HepG2 (cell line): ENCODE measurements at regions not wholly inside any gene's neighbourhood (a gene's known extent, or its start where the extent isn't known, plus 50 kb on each side); places are given as distances from the start of the nearest gene placed in this dataset.

Experiments used
- EP300 ChIP-seq, 3 experiments: sonication (generic) in 1 of 3; formaldehyde crosslinking in 1 of 3; IDR thresholded peaks; 2 replicates each; pipeline versions ENCODE4 v1.5.1 to v1.6.1; 2011 to 2020; ENCODE audit warnings: low read depth in 2 of 3, low read length in 2 of 3, borderline replicate concordance in 1 of 3, improper control_type of control experiment in 1 of 3, mild to moderate bottlenecking in 1 of 3, missing genetic modification reagents in 1 of 3, moderate library complexity in 1 of 3
- ESRRA ChIP-seq: sonication (generic); formaldehyde crosslinking; IDR thresholded peaks from 2 replicates; pipeline ENCODE4 v1.5.1; 2020; ENCODE audit warnings: mild to moderate bottlenecking, low read depth, missing genetic modification reagents
- MEIS2 ChIP-seq: sonication (generic); formaldehyde crosslinking; IDR thresholded peaks from 2 replicates; pipeline ENCODE4 v1.9.0; 2021; ENCODE audit warnings: mild to moderate bottlenecking, missing genetic modification reagents
- POLR2A ChIP-seq, 2 experiments: IDR thresholded peaks; 2 replicates each; pipeline ENCODE4 v1.6.1; 2011; ENCODE audit warnings: low read depth in 2 of 2, low read length in 2 of 2, mild to moderate bottlenecking in 1 of 2, moderate library complexity in 1 of 2; ENCODE audit not compliant: insufficient read depth in 1 of 2
- POLR2AphosphoS5 ChIP-seq: IDR thresholded peaks from 2 replicates; pipeline ENCODE4 v1.6.1; 2012; ENCODE audit warnings: low read depth, low read length
- SUZ12 ChIP-seq: fragments of 150-350 bp; IDR thresholded peaks from 2 replicates; pipeline ENCODE4 v1.6.1; 2014; ENCODE audit warnings: low read depth, low read length
- XBP1 ChIP-seq: sonication (generic); formaldehyde crosslinking; IDR thresholded peaks from 2 replicates; pipeline ENCODE4 v1.5.0; 2020; ENCODE audit warnings: missing genetic modification reagents
- XRCC5 ChIP-seq: fragments of 200-400 bp; formaldehyde crosslinking; optimal IDR thresholded peaks from 2 replicates; pipeline ENCODE3; 2017; ENCODE audit warnings: mild to moderate bottlenecking, low read length
- ZNF282 ChIP-seq: fragments of 450-650 bp; IDR thresholded peaks from 2 replicates; pipeline ENCODE4 v1.6.1; 2018; ENCODE audit not compliant: partially characterized antibody
- ZNF292 ChIP-seq: sonication (generic); formaldehyde crosslinking; IDR thresholded peaks from 2 replicates; pipeline ENCODE4 v1.8.1; 2022; ENCODE audit warnings: mild to moderate bottlenecking, low read depth, missing genetic modification reagents, borderline replicate concordance
- ZSCAN29 ChIP-seq: sonication (generic); formaldehyde crosslinking; conservative IDR thresholded peaks from 2 replicates; pipeline ENCODE4 v1.4.0; 2020; ENCODE audit warnings: mild to moderate bottlenecking, missing genetic modification reagents
- TF ChIP-seq, protein P1 (sequence below): sonication (generic); formaldehyde crosslinking; IDR thresholded peaks from 2 replicates; pipeline ENCODE4 v1.4.0; 2020; ENCODE audit warnings: mild to moderate bottlenecking, missing genetic modification reagents, borderline replicate concordance
- TF ChIP-seq, protein P2 (sequence below): sonication (generic); formaldehyde crosslinking; IDR thresholded peaks from 2 replicates; pipeline ENCODE4 v1.9.0; 2021; ENCODE audit warnings: missing genetic modification reagents, mild to moderate bottlenecking, borderline replicate concordance

DNA sequence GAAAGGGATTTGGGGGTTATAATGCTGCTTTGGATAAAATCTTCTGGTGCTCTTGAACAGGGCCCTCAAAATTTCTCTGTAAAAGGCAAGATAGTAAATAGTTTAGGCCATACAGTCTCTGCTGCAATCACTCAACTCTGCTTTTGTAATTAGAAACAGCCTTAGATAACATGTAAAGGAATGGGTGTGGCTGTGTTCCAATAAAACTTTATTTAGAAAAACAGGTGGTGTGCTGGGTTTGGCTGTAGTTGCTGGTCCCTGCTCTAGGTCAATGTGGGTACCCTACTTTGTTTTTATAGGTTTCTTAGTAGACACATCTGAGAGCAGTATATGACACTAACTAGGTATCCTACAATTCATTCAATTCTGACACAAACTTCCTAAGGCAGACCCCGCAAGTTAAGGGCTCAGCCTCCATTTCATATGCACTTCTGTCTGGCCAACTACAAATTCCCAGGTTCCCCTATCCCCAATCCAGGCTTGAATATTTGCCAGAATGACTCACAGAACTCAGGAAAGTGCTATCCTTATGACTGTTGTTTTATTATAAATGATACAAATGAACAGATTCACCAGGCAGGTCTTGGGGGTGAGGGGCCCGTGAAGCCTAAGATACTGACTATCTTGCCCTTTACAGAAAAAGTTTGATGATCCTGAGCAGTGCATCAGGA, 349.9 kb downstream of the RPS24 start:
- no peak for TF ChIP-seq MEIS2
- no peak for TF ChIP-seq ESRRA (CRISPR knock-in tag)
- no peak for TF ChIP-seq ZNF292 (CRISPR knock-in tag)
- TF ChIP-seq POLR2AphosphoS5 = no peak
- no peak for TF ChIP-seq XBP1 (CRISPR knock-in tag)
- TF ChIP-seq, protein P1, sequence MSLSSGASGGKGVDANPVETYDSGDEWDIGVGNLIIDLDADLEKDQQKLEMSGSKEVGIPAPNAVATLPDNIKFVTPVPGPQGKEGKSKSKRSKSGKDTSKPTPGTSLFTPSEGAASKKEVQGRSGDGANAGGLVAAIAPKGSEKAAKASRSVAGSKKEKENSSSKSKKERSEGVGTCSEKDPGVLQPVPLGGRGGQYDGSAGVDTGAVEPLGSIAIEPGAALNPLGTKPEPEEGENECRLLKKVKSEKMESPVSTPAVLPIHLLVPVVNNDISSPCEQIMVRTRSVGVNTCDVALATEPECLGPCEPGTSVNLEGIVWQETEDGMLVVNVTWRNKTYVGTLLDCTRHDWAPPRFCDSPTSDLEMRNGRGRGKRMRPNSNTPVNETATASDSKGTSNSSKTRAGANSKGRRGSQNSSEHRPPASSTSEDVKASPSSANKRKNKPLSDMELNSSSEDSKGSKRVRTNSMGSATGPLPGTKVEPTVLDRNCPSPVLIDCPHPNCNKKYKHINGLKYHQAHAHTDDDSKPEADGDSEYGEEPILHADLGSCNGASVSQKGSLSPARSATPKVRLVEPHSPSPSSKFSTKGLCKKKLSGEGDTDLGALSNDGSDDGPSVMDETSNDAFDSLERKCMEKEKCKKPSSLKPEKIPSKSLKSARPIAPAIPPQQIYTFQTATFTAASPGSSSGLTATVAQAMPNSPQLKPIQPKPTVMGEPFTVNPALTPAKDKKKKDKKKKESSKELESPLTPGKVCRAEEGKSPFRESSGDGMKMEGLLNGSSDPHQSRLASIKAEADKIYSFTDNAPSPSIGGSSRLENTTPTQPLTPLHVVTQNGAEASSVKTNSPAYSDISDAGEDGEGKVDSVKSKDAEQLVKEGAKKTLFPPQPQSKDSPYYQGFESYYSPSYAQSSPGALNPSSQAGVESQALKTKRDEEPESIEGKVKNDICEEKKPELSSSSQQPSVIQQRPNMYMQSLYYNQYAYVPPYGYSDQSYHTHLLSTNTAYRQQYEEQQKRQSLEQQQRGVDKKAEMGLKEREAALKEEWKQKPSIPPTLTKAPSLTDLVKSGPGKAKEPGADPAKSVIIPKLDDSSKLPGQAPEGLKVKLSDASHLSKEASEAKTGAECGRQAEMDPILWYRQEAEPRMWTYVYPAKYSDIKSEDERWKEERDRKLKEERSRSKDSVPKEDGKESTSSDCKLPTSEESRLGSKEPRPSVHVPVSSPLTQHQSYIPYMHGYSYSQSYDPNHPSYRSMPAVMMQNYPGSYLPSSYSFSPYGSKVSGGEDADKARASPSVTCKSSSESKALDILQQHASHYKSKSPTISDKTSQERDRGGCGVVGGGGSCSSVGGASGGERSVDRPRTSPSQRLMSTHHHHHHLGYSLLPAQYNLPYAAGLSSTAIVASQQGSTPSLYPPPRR (CRISPR knock-in tag) = no peak
- TF ChIP-seq EP300 (IDR thresholded peaks at IDR 0.05; ENCODE audit: low read depth in 2 of 2, low read length in 2 of 2) = no peak
- no peak for TF ChIP-seq EP300 (CRISPR knock-in tag; IDR thresholded peaks at IDR 0.05; ENCODE audit: borderline replicate concordance)
- TF ChIP-seq, protein P2, sequence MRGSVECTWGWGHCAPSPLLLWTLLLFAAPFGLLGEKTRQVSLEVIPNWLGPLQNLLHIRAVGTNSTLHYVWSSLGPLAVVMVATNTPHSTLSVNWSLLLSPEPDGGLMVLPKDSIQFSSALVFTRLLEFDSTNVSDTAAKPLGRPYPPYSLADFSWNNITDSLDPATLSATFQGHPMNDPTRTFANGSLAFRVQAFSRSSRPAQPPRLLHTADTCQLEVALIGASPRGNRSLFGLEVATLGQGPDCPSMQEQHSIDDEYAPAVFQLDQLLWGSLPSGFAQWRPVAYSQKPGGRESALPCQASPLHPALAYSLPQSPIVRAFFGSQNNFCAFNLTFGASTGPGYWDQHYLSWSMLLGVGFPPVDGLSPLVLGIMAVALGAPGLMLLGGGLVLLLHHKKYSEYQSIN = no peak
- no peak for TF ChIP-seq ZNF282
- no peak for TF ChIP-seq SUZ12
- no peak for TF ChIP-seq XRCC5
- TF ChIP-seq ZSCAN29 = no peak
- no peak for TF ChIP-seq POLR2A (IDR thresholded peaks at IDR 0.05; ENCODE audit: insufficient read depth in 1 of 2, low read depth in 2 of 2, low read length in 2 of 2)
